ENCODE measurements at regions not wholly inside any gene's neighbourhood (a gene's known extent, or its start where the extent isn't known, plus 50 kb on each side); places are given as distances from the start of the nearest gene placed in this dataset.

- TF ChIP-seq ZFX (IDR thresholded peaks at IDR 0.05) (no peak), CEBPB (IDR thresholded peaks at IDR 0.05; ENCODE audit: low read depth) (no peak), POLR2A (IDR thresholded peaks at IDR 0.05; ENCODE audit: borderline replicate concordance, extremely low read depth, insufficient read depth, insufficient read length) (no peak), ZBTB33 (IDR thresholded peaks at IDR 0.05; ENCODE audit: extremely low read depth, insufficient replicate concordance, low read length) (no peak), SRF (IDR thresholded peaks at IDR 0.05; ENCODE audit: low read depth) (no peak), CTCF (IDR thresholded peaks at IDR 0.05 in 2 of 3, conservative IDR thresholded peaks at IDR 0.05 in 1 of 3; ENCODE audit: borderline replicate concordance in 1 of 3, insufficient read depth in 1 of 3, low read depth in 2 of 3, low read length in 2 of 3) (no peak), POLR2AphosphoS5 (IDR thresholded peaks at IDR 0.05; ENCODE audit: low read depth, low read length) (no peak), EZH2phosphoT487 (IDR thresholded peaks at IDR 0.05; ENCODE audit: borderline replicate concordance) (no peak), TCF7L2 (IDR thresholded peaks at IDR 0.05; ENCODE audit: borderline replicate concordance, extremely low read depth, insufficient read depth, insufficient read length) (no peak), SP1 (IDR thresholded peaks at IDR 0.05; ENCODE audit: low read depth) (no peak), ATF3 (IDR thresholded peaks at IDR 0.05) (no peak)
Measured at GRCh38 chr2:23029111-23029510, 355.9 kb upstream of the KLHL29 start.
